ENCODE measurements at regions not wholly inside any gene's neighbourhood (a gene's known extent, or its start where the extent isn't known, plus 50 kb on each side); places are given as distances from the start of the nearest gene placed in this dataset.
"Not testable (repeated sequence)": the region's sequence is repeated elsewhere in the genome, so short reads cannot be mapped to it uniquely, and the experiment has no call there.

DNA sequence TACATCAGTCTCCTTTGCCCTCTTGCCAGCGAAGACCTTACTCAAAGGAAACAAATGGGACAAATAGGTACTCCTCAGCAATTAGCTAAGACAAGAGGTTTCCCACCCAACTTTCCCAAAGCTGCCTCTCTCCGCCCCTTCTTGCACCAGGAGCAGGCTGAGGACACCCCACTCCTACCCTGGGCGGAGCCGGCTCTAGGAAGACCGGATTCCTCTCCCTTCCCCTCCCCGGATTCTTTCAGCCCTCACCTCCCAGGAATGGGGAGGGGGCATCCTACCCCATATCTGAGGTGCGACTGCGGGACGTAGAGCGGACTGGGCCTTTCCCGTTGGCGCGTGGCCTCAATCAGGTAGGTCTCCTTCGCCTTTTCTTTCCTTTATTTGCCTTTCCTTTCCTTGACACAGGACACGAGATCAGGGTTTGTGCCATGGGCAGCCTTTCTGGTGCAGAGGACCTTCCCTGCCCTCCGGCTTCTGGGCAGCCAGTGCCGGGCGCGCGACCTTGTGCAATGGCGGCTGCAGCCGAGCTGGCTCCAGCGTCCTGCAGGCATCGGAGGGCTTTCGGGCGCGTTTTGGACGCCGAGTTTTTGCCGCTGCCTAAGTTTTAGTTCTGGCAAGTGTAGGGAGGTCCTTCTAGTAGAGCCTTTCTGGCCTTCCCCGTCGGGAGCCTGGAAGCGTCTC lies 279.9 kb downstream of the PLS3 start:
- intact Hi-C loops (cut with micrococcal nuclease) = not testable (repeated sequence)

DNA sequence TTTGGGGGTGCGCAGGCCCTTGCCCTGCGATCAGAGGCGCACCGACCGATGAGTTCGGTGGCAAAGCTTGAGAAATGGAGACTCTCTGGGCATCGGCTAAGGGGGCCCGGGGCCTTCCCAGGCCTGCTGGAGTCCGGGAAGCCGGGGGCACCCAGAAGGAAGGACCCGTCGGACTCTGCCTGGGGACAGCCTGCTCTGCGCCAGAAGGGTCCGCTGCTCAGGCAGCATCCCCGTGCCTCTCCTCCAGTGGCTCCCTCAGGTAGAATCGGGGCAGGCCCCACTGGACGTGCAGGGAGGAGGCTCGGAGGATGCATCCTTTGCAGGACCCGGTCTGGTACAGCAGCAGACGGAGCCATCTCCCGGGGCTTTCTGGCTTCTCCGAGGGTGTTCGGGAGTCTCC lies 290.0 kb downstream of the PLS3 start:
- H3K27ac Mint-ChIP-seq; H3K4me3 Mint-ChIP-seq; intact Hi-C loops (cut with micrococcal nuclease); H3K27me3 Mint-ChIP-seq; H3K9me3 Mint-ChIP-seq; H3K36me3 Mint-ChIP-seq (ENCODE audit: low read depth); H3K4me1 Mint-ChIP-seq (ENCODE audit: low read depth): not testable (repeated sequence)

More for the DNA sequence above, 279.9 kb downstream of the PLS3 start:
- H3K4me1 Mint-ChIP-seq (ENCODE audit: low read depth); H3K4me3 Mint-ChIP-seq; H3K27ac Mint-ChIP-seq; H3K36me3 Mint-ChIP-seq (ENCODE audit: low read depth); H3K27me3 Mint-ChIP-seq; H3K9me3 Mint-ChIP-seq: not testable (repeated sequence)

DNA sequence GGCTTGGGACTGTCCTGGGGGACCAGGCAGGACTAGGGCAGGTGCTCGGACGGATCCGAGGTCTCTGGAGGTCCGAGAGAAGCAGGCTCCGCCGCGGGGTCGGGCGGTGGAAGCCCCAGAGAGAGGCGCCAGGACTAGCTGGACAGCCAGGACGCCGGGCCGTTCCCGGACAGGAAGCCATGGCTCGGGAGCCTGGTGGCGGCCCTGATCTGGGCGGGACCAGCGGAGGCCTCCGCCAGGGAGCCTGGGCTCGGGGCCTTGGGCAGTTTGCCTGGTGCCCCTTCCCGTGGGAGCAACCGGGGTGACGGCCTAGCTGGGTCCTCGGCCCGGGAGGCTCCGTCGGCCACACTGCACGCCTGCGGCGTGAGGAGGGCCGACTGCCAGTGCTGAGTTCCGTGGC lies 292.3 kb downstream of the PLS3 start:
- H3K27ac Mint-ChIP-seq; H3K27me3 Mint-ChIP-seq; intact Hi-C loops (cut with micrococcal nuclease); H3K9me3 Mint-ChIP-seq; H3K4me3 Mint-ChIP-seq; H3K36me3 Mint-ChIP-seq (ENCODE audit: low read depth); H3K4me1 Mint-ChIP-seq (ENCODE audit: low read depth): not testable (repeated sequence)

DNA sequence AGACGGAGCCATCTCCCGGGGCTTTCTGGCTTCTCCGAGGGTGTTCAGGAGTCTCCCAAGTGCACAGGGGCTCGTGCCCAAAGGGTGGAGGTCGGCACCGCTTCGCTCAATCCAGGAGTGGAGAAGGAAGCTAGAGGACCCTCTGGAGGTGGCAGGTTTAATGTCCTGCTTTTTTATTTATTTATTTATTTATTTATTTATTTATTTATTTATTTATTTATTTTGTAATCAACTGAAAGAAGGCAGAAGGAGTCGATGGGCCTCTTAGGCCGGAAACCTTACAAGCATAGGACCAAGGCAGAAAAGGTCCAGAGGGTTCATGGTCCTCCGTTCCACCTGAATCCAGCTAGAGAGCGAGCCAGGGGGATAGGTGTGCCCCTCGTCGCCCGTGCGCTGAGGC lies 289.4 kb upstream of the AGTR2 start:
- H3K4me1 Mint-ChIP-seq (ENCODE audit: low read depth); H3K27ac Mint-ChIP-seq; H3K9me3 Mint-ChIP-seq; intact Hi-C loops (cut with micrococcal nuclease); H3K36me3 Mint-ChIP-seq (ENCODE audit: low read depth); H3K4me3 Mint-ChIP-seq; H3K27me3 Mint-ChIP-seq: not testable (repeated sequence)

DNA sequence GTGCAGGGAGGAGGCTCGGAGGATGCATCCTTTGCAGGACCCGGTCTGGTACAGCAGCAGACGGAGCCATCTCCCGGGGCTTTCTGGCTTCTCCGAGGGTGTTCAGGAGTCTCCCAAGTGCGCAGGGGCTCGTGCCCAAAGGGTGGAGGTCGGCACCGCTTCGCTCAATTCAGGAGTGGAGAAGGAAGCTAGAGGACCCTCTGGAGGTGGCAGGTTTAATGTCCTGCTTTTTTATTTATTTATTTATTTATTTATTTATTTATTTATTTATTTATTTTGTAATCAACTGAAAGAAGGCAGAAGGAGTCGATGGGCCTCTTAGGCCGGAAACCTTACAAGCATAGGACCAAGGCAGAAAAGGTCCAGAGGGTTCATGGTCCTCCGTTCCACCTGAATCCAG lies 286.4 kb upstream of the AGTR2 start:
- H3K27ac Mint-ChIP-seq; H3K4me1 Mint-ChIP-seq (ENCODE audit: low read depth); H3K9me3 Mint-ChIP-seq; H3K4me3 Mint-ChIP-seq; H3K36me3 Mint-ChIP-seq (ENCODE audit: low read depth); intact Hi-C loops (cut with micrococcal nuclease); H3K27me3 Mint-ChIP-seq: not testable (repeated sequence)

- peaks cover 39% of the 10 kb centered on the region for H3K9me3 Mint-ChIP-seq
- H3K27ac Mint-ChIP-seq; H3K27me3 Mint-ChIP-seq; intact Hi-C loops (cut with micrococcal nuclease); H3K36me3 Mint-ChIP-seq (ENCODE audit: low read depth); H3K4me3 Mint-ChIP-seq; H3K4me1 Mint-ChIP-seq (ENCODE audit: low read depth): not testable (repeated sequence)
Measured at GRCh38 chrX:115888041-115888440, 282.5 kb upstream of the AGTR2 start.

GRCh38 chrX:115888519-115888918 lies 282.0 kb upstream of the AGTR2 start:
- peaks cover 44% of the 10 kb centered on the region for H3K9me3 Mint-ChIP-seq
- H3K36me3 Mint-ChIP-seq (ENCODE audit: low read depth); H3K4me3 Mint-ChIP-seq; H3K27me3 Mint-ChIP-seq; intact Hi-C loops (cut with micrococcal nuclease); H3K27ac Mint-ChIP-seq; H3K4me1 Mint-ChIP-seq (ENCODE audit: low read depth): not testable (repeated sequence)

GRCh38 chrX:115889121-115889890 lies 281.2 kb upstream of the AGTR2 start:
- intact Hi-C loops (cut with micrococcal nuclease) = no loop called here
- H3K36me3 Mint-ChIP-seq (ENCODE audit: low read depth) = no peaks in the 10 kb centered on the region
- H3K27ac Mint-ChIP-seq = no peak overlapping the region
- H3K4me1 Mint-ChIP-seq (ENCODE audit: low read depth) = no peaks in the 10 kb centered on the region
- no peaks in the 10 kb centered on the region for H3K27me3 Mint-ChIP-seq
- H3K9me3 Mint-ChIP-seq = peaks cover 52% of the 10 kb centered on the region
- H3K4me3 Mint-ChIP-seq = no peak overlapping the region

- Mint-ChIP-seq H3K4me1 (ENCODE audit: low read depth) (no peaks in the 10 kb centered on the region), H3K36me3 (ENCODE audit: low read depth) (no peaks in the 10 kb centered on the region), H3K4me3 (no peak overlapping the region), H3K27ac (no peak overlapping the region), H3K9me3 (peaks cover 66% of the 10 kb centered on the region), H3K27me3 (no peaks in the 10 kb centered on the region)
- intact Hi-C loops (cut with micrococcal nuclease) = no loop called here
Measured at GRCh38 chrX:115892056-115892708, 278.4 kb upstream of the AGTR2 start.

DNA sequence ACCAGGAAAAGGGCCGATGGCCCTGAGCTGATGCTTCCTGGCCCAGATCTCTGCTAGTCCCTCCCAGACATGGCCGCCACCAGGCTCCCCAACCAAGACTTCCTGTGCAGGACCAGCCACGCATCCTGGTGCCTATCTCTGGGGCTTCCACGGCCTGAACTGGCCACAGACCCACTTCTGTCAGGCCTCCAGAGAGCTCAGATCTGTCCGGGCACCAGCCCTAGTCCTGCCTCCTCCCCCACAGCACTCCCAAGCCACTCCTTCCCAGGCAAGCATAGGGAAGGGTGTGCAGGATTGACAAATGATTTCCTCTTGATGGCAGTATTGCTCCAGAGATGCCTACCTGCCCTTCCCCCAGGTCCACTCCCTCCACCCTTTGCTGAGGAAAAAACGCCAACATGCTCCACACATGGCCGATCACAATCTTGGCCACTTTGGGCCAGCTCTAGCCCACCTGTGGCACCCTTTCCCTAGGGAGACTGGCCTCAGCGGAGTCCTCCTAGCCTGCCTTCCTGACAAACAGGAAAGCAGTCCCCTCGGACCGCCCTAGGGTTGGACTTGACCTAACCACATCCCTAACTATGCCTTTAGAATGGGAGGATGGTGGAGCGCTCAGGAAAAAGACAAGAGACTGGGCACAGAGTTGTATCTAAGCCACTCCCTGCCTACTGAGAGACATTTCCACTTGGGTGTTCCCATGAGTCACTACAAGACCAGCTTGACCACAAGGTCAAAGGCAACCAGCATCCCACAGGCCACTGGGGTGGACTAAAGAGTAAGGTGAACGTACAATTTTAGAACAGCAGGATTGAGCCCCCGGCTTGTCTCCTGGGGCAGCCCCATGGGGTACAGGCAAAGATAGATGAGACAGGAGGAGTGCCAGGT lies 277.5 kb upstream of the AGTR2 start:
- Mint-ChIP-seq H3K36me3 (ENCODE audit: low read depth) (no peaks in the 10 kb centered on the region), H3K4me3 (no peak overlapping the region), H3K9me3 (peaks cover 74% of the 10 kb centered on the region), H3K27ac (no peak overlapping the region), H3K4me1 (ENCODE audit: low read depth) (no peaks in the 10 kb centered on the region), H3K27me3 (no peaks in the 10 kb centered on the region)
- intact Hi-C loops (cut with micrococcal nuclease) = no loop called here

DNA sequence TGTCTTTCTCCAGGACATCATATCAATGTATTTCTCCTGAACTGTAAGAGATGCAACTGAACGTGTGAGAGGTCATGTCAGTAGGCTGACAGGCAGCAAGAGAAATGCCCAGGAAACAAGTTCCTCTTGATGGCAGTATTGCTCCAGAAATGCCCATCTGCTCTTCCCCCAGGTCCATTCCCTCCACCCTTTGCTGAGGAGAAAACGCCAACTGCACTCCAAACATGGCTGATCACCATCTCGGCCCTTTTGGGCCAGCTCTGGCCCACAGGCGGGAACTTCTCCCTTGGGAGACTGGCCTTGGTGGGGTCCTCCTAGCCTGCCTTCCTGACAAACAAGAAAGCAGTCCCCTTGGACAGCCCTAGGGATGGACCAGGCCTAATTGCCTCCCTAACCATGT lies 276.5 kb upstream of the AGTR2 start:
- no peak overlapping the region for H3K27ac Mint-ChIP-seq
- intact Hi-C loops (cut with micrococcal nuclease) = no loop called here
- H3K4me3 Mint-ChIP-seq = no peak overlapping the region
- H3K36me3 Mint-ChIP-seq (ENCODE audit: low read depth) = no peaks in the 10 kb centered on the region
- no peaks in the 10 kb centered on the region for H3K4me1 Mint-ChIP-seq (ENCODE audit: low read depth)
- no peaks in the 10 kb centered on the region for H3K27me3 Mint-ChIP-seq
- H3K9me3 Mint-ChIP-seq = peaks cover 82% of the 10 kb centered on the region

GRCh38 chrX:115895678-115896329 lies 274.7 kb upstream of the AGTR2 start:
- H3K36me3 Mint-ChIP-seq (ENCODE audit: low read depth) = no peaks in the 10 kb centered on the region
- no peaks in the 10 kb centered on the region for H3K4me1 Mint-ChIP-seq (ENCODE audit: low read depth)
- H3K27ac Mint-ChIP-seq = no peak overlapping the region
- H3K27me3 Mint-ChIP-seq = no peaks in the 10 kb centered on the region
- H3K9me3 Mint-ChIP-seq = peaks cover 77% of the 10 kb centered on the region
- intact Hi-C loops (cut with micrococcal nuclease) = no loop called here
- no peak overlapping the region for H3K4me3 Mint-ChIP-seq

DNA sequence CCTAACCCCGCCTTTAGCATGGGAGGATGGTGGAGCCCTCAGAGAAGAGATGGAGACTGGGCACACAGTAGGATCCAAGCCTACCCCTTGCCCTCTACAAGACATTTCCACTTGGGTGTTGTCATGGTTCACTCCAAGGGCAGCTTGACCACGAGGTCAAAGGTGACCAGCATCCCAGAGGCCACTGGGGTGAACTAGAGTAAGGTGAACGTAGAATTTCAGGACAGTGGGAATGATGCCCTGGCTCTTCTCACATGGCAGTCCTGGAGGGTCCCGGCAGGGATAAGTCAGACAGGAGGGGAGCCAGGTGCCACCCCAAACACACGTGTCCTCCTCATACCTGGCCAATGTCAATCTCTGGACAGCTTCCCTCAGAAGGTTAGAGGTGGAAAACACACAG lies 274.2 kb upstream of the AGTR2 start:
- no peak overlapping the region for H3K4me3 Mint-ChIP-seq
- no peaks in the 10 kb centered on the region for H3K27me3 Mint-ChIP-seq
- intact Hi-C loops (cut with micrococcal nuclease) = no loop called here
- H3K36me3 Mint-ChIP-seq (ENCODE audit: low read depth) = no peaks in the 10 kb centered on the region
- H3K9me3 Mint-ChIP-seq = peaks cover 72% of the 10 kb centered on the region
- H3K4me1 Mint-ChIP-seq (ENCODE audit: low read depth) = no peaks in the 10 kb centered on the region
- no peak overlapping the region for H3K27ac Mint-ChIP-seq

Measured in dendritic cell treated with granulocyte-macrophage colony-stimulating factor and Interleukin-4, amounts not matched to agents 40 ng/mL and 50 ng/mL, for 4 days (primary cell).